NCI-H82 (cell line): ENCODE measurements at regions not wholly inside any gene's neighbourhood (a gene's known extent, or its start where the extent isn't known, plus 50 kb on each side); places are given as distances from the start of the nearest gene placed in this dataset.

ENCODE experiments used
- DNase-seq: peaks from one replicate; lab custom pipeline; 2025; lab: John Stamatoyannopoulos, UW

DNA sequence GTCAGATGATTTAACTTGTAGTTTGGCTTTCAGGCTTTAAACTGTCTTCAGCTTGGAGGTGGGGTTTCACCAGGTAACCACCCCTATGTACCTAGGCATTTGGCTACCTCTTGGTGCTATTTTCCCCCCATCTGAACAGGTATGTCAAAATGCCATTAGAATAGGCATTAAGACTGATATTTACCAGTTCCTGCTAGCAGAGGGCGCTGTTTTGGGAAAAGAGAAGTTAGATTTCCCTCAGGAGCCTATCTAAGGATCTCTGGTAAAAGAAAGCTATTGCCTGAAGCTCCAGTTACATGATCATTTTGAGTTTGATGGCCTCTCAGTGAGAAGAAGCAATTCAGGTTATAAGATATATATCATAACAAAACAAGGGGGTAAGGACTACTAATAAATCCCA, 879.1 kb downstream of the SH3BGRL start:
- DNase-seq, result peak; percentile 16

DNA sequence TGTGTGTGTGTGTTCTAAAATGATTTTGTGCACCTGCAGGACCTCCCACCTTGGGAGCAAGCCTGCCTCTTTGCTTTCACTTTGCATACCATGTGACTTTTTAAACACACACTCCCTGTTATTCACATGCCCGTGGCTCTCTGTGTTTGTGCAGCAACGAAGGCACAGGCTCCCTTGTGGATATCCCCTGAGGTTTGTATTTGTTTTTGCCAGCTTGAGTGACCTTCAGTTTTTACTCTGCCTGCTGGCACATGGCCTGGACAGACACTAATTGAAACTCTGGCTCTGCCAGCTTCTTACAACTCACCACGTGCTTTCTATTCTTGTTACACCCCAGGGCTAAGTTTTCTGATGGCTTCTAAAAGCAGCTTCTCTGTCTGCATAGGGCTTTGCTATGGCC, 885.8 kb downstream of the SH3BGRL start:
- no peak for DNase-seq

GRCh38 chrX:82092307-82092706, 890.4 kb downstream of the SH3BGRL start:
- no peak for DNase-seq

DNA sequence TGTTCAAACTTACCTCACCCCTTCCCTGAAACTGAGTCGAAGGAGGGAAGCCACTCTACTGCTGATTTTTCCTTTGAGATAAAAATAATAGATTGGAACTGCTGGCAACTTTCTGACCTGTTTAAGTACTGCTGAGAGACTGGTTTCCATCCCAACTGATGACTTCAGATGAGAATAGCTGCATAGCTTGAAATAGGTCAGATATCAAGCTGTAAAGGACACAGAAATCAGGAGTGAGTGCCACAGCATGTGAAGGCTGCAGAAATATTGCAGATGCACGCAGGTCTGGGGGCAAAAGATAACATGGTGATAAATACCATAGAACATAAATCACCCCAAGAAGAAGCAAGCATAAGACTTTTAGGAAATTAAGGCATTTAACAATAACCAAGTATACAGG, 923.2 kb downstream of the SH3BGRL start:
- DNase-seq, result no peak

- no peak for DNase-seq
These were observed 925.6 kb downstream of the SH3BGRL start for GRCh38 chrX:82127228-82128123.

GRCh38 chrX:82134378-82134777, 932.5 kb downstream of the SH3BGRL start:
- no peak for DNase-seq

DNA sequence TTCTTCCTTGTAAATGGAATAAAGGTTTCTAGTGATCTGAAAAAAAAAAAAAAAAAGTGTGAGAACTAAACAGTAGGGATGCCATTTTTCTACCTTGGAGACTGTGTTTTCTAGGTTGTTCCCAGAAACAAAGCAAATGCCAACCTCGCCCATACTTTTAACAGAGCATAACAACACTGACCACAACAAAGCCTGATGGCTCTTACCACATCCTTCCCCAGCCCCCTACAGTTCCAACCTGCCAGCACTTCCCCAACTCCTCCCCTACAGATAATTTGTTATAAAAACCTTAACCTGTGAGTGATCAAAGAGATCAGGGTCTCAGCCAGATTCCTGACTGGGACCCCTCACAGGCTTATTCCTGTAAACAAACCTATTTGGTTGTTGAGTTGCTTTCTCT, 940.0 kb downstream of the SH3BGRL start:
- DNase-seq, result no peak

GRCh38 chrX:82161195-82161594, 959.3 kb downstream of the SH3BGRL start:
- no peak for DNase-seq

GRCh38 chrX:82163701-82164100, 961.8 kb downstream of the SH3BGRL start:
- DNase-seq, result no peak

DNA sequence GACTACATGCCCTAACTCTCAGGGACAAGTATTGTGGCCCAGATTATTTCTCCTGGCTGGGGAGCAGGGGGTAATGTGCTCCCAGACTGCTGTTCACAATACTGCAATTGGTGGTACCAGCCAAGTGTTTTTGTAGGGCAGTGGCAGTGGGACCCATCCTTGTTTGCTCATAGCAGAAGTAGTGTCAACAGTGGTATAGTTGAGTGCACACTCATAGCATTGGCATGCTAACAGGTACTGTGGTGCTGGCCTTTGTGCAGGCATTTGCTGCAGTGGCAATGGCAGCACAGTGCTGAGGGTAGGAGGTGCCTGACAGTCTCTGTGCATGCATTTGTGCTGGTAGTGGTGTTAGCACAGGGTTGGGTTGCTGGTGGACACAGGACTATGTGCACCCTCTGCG, 995.0 kb downstream of the SH3BGRL start:
- no peak for DNase-seq

GRCh38 chrX:82208975-82209374, 1007.1 kb downstream of the SH3BGRL start:
- DNase-seq, result no peak

DNA sequence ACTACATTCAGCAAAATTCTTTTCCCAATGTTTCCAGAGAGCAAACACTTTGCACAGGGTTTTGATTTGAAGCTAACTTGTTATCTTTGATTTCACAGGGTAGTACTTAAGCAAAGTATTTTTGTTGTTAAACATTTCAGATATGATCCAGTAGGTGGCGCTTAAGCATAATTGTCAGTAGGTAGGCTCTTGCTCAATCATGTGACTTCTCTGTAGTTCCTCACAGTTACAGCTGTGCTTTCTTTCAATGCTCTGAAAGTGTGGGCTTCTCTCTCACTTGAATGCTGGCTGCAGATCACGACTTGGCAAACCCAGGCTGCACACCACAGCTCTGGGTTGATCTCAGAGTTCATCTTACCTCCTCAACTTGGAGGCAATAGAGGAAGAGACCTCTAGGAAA, 1016.5 kb downstream of the SH3BGRL start:
- peak; percentile 62 for DNase-seq

- no peak for DNase-seq
These were observed 1017.2 kb downstream of the SH3BGRL start for GRCh38 chrX:82219129-82219528.

GRCh38 chrX:82224961-82225360, 1023.1 kb downstream of the SH3BGRL start:
- DNase-seq, result no peak

DNA sequence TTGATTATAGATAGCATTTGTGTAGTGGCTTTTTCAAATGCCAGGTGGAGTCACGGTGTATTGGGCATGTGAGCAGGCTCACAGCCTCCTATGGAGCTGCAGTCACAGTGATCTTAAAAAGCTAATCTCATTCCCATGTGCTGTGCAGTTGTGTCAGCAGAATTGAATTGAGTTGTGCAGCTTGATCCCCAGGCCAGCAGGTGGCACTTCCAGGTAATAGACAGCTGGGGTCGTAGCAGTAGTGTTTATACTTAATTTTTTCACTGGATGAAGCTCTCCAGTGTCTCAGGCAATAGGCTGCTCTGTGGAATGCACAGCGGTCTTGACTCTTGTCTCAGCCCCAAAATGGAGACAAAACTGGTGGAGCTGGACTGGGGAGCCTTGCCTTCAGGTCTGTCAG, 1028.1 kb downstream of the SH3BGRL start:
- peak; percentile 24 for DNase-seq

DNA sequence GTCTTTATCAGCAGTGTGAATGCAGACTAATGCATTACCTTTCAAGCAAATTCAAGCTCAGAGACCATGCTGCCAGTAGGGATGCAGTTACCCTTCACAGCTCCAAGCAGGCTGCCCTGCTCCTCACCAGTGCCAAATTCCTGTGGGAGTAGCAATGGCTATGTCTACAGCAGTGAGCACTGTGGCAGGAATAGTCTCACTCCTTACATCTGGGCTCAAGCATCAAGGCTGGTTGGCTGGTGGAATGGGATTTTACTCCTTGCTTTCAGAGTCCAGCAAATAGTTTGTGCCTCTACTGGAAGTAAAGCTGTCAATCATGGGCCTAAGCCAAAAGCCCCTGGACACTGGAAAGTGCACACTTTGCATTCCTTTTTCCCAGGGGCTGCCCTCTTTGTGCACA, 1030.8 kb downstream of the SH3BGRL start:
- DNase-seq, result no peak

GRCh38 chrX:82237328-82237727, 1035.4 kb downstream of the SH3BGRL start:
- no peak for DNase-seq
